Gastrocnemius medialis (tissue), 4 donors: ENCODE measurements at regions not wholly inside any gene's neighbourhood (a gene's known extent, or its start where the extent isn't known, plus 50 kb on each side); places are given as distances from the start of the nearest gene placed in this dataset.

Source experiments
- POLR2A ChIP-seq, 2 donors: fragments of 450-650 bp; IDR thresholded peaks; one replicate each; pipeline ENCODE4 v1.6.1; 2017; ENCODE audit warnings: antibody characterized with exemption in 2 of 2, mild to moderate bottlenecking in 2 of 2, moderate library complexity in 2 of 2
- TF ChIP-seq, protein P1 (sequence below), 5 experiments: fragments of 450-650 bp in 3 of 5; fragments of 200-600 bp in 2 of 5; sonication (generic) in 2 of 5; IDR thresholded peaks in 4 of 5; conservative IDR thresholded peaks in 1 of 5; 1 replicate in 4 of 5; 2 replicates in 1 of 5; pipeline ENCODE4 v1.5.1; 2016 to 2019; ENCODE audit warnings: antibody characterized with exemption in 5 of 5, mild to moderate bottlenecking in 3 of 5, moderate library complexity in 3 of 5

DNA sequence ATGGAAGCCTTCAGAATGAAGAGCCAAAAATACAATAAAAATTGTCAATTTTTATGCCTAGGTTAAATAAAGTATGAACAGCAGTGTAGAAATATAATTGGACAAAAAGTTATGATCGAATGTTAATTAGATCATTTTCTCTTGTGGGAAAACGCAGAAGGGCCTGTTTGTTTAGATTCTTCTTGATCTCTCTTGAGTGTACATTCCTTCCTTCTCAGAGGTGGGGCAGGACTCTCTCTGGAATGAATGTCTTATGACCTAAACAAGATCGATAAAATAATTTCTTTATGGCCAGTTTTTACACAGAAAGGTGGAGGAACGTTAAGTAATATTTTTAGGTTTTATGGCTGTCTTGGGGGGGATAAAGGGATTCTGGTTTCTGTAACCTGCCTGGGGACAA lies 500.1 kb upstream of the MARCKS start:
- TF ChIP-seq, protein P1, sequence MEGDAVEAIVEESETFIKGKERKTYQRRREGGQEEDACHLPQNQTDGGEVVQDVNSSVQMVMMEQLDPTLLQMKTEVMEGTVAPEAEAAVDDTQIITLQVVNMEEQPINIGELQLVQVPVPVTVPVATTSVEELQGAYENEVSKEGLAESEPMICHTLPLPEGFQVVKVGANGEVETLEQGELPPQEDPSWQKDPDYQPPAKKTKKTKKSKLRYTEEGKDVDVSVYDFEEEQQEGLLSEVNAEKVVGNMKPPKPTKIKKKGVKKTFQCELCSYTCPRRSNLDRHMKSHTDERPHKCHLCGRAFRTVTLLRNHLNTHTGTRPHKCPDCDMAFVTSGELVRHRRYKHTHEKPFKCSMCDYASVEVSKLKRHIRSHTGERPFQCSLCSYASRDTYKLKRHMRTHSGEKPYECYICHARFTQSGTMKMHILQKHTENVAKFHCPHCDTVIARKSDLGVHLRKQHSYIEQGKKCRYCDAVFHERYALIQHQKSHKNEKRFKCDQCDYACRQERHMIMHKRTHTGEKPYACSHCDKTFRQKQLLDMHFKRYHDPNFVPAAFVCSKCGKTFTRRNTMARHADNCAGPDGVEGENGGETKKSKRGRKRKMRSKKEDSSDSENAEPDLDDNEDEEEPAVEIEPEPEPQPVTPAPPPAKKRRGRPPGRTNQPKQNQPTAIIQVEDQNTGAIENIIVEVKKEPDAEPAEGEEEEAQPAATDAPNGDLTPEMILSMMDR (IDR thresholded peaks at IDR 0.05 in 4 of 5, conservative IDR thresholded peaks at IDR 0.05 in 1 of 5), result no peak
- TF ChIP-seq POLR2A (IDR thresholded peaks at IDR 0.05), result no peak
